GM19328 (cell line): ENCODE measurements at regions not wholly inside any gene's neighbourhood (a gene's known extent, or its start where the extent isn't known, plus 50 kb on each side); places are given as distances from the start of the nearest gene placed in this dataset.
"Not testable (repeated sequence)": the region's sequence is repeated elsewhere in the genome, so short reads cannot be mapped to it uniquely, and the experiment has no call there.

Experiments used
- ATAC-seq: cut with Tn5 transposase; IDR thresholded peaks from one replicate; pipeline ENCODE4 v1.9.1; 2021; ENCODE audit warnings: mild to moderate bottlenecking, moderate library complexity; ENCODE audit not compliant: unreplicated experiment

DNA sequence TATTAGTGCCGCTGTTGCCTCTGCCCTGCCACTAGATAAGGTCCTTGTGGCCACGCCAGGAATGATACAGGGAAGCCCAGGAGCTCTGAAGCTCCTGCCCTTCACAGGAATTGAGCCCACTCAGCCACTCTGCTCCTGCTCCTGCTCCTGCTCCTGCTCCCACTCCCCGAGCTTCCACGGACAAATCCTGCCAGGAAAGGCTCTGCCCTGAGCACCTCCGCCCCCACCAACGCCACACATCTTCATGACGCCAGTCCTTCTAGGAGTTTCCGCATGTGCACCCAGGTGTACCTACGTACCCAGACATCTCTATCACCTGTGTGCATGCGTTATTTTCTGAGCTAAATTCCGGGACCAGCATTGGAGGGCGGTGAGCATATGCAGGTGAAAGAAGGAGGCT lies 369.1 kb downstream of the C16orf95 start:
- ATAC-seq: no peak

- ATAC-seq: no peak
Observed at GRCh38 chr16:86949116-86949515, 368.1 kb downstream of the C16orf95 start.

- no peak for ATAC-seq
Observed at GRCh38 chr16:86949630-86950029, 367.6 kb downstream of the C16orf95 start.

GRCh38 chr16:86951041-86951822 lies 366.0 kb downstream of the C16orf95 start:
- no peak for ATAC-seq

DNA sequence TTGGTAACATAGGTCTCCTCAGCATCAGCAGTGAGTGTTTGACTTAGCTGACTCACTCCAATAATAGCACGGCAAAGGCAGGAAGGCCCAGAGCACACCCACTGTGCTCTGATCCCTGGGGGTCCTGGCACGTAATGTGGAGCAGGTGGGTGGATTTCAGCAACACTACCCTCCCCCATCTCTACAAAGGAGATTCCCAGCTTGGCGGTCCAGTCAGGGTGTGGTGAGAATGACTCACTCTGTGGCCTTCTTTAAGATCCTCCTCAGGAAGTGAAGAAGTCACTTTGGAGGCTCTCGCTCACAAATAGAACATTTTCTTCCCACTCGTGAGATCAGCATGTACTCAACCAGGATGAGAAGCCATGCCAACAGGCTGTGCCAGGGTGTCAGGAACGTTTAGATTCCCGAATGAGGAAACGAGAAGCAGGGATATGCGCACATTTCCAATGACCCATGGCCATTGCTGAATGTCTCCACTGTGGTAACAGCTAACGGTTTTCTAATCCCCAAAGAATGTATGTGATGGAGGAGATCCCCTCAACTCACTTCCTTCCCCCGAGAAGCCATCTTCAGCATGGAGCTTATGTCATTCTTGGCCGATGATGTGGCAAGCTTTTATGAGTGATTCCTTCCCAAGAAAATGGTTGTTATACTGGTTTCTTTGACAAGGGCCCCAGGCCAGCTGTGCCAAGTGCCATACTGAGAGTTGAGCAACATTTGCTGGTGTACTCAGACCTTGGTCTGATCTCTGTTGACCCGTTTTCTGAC lies 365.2 kb downstream of the C16orf95 start:
- ATAC-seq: no peak

DNA sequence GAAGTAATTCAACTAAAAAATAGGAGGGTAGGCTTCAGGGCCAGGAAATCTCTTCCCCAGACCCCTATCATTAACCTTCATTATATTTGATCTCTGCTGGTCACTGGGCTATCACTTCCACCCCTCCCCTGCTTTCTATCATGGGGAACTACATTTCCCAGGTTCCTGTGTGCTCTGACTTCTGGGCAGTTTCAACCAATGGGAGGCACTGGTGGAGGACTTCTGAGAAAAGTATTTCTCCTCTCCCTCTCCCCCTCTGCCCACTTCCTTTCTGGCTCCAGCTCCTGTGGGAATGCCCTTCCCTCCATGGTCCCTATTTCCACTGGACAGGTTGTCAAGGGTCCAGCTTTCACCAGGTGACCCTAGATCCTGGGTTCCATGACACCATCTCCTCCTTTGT lies 364.4 kb downstream of the C16orf95 start:
- ATAC-seq: no peak

DNA sequence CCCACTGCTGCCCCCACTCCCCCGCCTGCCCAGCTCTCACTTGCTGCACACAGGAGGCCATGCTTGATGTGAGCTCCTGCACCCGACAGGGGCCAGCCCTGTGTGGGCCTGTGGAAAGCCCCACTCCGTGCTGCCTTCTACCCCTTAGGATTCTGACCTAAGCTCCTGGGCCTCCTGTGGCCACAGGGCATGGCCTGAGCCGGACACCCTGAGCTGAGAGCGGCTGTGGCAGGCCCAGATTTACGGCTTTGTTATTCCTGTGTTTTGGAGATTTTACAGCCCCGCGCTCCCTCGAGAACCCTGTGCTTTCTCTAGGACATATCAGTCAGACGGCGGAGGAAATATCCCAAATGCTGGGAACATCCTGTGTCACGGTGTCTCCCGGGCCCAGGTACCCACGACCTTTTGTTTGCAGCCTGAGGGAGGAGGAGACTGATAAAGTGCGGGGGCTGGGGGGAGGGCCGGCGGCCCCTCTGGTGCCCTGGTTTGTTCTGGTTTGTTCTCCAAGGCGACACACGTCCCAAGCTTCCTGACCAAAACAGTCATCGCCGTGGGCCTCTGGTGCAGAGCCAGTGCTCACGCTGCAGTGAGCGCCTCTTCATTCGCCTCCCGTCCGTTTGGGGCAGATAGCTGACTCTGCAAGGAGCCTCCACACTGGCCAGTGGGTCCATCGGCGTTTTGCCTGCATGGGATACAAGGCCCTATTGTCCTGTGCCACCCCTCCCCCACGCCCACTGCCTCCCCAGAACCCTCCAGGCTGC lies 363.4 kb downstream of the C16orf95 start:
- ATAC-seq: no peak

DNA sequence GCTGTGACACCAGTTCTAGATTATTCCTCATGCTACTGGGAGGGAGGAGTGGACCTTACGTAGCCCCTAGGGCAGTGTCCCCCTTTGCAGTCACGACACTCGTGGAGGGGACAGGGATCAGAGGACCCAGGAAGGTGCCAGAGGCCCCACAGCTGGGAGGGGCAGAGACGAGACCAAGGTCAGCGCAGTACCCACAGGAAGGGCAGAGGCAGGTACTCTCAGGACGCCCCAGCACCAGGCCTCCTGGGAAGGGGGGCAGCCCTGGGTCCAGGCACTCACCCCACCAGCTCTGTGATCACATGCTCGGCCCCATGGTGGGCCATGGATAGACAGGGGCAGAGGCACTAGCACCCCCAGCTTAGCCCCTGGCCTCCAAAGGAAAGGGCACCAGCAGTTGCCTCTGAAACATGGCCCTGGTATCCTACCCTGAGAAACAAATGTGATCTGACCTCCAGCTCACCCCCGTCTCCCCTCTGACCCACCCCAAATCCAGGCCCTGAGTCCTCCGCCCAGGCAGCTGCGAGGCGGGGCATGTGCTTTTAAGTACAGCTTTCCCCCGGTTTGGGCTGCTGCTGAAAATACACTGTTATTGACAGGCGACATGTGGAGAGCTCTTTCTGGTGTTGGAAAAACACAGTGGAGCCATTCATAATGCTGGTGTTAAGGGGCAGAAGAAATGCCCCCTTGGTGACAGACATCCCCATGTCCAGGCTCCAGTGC lies 361.9 kb downstream of the C16orf95 start:
- no peak for ATAC-seq

DNA sequence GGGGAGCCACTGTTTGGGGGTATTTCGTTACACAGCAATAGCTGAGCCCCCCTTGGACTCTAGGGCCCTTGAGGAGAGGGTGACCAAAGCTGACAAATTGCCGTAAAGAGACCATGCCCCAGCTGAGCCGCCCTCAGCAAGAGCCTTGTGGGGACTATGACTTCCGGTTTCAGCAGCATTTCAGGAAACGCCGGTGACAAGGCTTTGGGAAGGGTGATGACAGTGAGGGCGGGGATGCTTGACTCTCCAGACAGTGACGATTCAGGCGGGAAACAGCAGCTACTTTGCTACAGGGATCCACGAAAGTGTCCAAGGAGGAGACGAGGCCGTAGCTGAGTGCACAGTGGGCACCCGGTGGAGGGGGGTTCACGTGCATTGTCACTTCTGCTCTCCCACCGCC lies 360.8 kb downstream of the C16orf95 start:
- no peak for ATAC-seq

GRCh38 chr16:86957662-86958198 lies 359.5 kb downstream of the C16orf95 start:
- not testable (repeated sequence) for ATAC-seq

DNA sequence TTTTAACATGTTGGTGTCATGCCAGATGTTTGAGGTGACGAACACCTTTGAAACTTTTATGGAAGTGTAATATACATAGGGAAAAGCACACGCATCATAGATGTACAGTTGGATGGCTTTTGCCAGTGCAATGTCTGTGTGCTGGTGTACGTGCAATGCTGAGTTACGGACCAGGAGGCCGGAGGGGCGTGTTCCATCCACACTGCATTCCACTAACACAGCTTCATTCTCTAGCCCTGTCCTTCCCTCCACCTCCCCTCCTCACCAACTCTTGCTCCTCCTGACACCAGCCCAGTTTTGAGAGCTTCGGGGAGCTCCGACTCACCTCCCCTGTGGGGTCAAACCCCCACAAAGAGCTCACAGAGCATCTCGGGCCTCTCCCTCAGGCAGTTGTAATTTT lies 358.8 kb downstream of the C16orf95 start:
- ATAC-seq: no peak

- no peak for ATAC-seq
Observed at GRCh38 chr16:86959091-86959651, 358.0 kb downstream of the C16orf95 start.

GRCh38 chr16:86959729-86960128 lies 357.5 kb downstream of the C16orf95 start:
- no peak for ATAC-seq

- ATAC-seq: no peak
Observed at GRCh38 chr16:86960266-86960665, 356.9 kb downstream of the C16orf95 start.

DNA sequence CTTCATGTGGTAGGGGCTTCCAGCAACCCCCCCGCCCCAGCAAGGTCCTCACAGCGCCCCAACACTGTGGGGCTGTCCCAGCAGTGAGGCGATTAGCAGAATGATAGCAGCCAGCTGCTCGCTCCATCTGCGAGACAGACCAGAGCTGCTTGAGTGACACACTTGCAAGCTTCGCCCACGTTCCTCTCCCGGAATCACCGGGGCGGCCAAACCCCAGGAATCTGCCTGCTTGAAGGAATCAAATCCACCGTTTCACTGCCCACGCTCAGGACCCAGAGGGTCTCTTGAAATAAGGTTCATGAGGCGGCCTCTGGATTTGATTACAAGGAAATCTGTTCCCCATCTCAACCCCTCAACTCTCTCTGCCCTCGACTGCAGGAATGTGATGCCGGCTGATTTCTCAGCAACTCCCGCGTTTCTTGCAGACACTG lies 356.0 kb downstream of the C16orf95 start:
- ATAC-seq: no peak

- no peak for ATAC-seq
Observed at GRCh38 chr16:86962259-86962658, 354.9 kb downstream of the C16orf95 start.

- no peak for ATAC-seq
Observed at GRCh38 chr16:86962913-86963312, 354.3 kb downstream of the C16orf95 start.

GRCh38 chr16:86963600-86964575 lies 353.3 kb downstream of the C16orf95 start:
- no peak for ATAC-seq

DNA sequence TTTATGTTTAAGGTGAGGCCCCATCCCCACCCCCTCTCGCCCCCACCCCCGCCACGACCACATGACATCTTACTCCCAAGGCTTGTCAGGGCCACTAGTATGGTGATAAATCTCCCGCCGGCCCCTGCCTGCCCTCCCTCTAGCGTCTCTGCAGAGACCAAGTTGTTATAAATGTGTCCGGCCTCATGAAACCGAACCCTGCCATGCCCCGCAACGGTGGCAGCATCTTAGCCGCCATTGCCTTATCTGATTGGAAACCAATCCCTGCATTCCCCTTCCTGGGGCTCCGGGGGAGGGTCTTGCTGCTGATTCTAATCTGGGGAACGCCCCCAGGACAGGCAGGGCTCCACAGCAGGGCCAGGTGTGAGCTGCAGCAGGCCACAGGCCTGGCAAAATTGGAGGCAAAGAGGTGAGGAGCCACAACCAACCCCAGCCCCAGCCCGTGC lies 352.4 kb downstream of the C16orf95 start:
- no peak for ATAC-seq
